SK-N-MC (cell line): ENCODE measurements at regions not wholly inside any gene's neighbourhood (a gene's known extent, or its start where the extent isn't known, plus 50 kb on each side); places are given as distances from the start of the nearest gene placed in this dataset.

ENCODE experiments used
- EZH2 ChIP-seq: fragments of 200-600 bp; sonication (generic); IDR thresholded peaks from one replicate; pipeline ENCODE4 v1.6.1; 2017; ENCODE audit warnings: antibody characterized with exemption
- FOXP2 ChIP-seq: optimal IDR thresholded peaks from 2 replicates; pipeline ENCODE3; 2011; ENCODE audit warnings: mild to moderate bottlenecking, moderate library complexity; ENCODE audit not compliant: insufficient read depth; ENCODE audit errors: extremely low read length, control extremely low read depth
- POLR2AphosphoS5 ChIP-seq: IDR thresholded peaks from 2 replicates; pipeline ENCODE4 v1.6.1; 2012; ENCODE audit warnings: mild to moderate bottlenecking, low read depth, low read length, borderline replicate concordance

DNA sequence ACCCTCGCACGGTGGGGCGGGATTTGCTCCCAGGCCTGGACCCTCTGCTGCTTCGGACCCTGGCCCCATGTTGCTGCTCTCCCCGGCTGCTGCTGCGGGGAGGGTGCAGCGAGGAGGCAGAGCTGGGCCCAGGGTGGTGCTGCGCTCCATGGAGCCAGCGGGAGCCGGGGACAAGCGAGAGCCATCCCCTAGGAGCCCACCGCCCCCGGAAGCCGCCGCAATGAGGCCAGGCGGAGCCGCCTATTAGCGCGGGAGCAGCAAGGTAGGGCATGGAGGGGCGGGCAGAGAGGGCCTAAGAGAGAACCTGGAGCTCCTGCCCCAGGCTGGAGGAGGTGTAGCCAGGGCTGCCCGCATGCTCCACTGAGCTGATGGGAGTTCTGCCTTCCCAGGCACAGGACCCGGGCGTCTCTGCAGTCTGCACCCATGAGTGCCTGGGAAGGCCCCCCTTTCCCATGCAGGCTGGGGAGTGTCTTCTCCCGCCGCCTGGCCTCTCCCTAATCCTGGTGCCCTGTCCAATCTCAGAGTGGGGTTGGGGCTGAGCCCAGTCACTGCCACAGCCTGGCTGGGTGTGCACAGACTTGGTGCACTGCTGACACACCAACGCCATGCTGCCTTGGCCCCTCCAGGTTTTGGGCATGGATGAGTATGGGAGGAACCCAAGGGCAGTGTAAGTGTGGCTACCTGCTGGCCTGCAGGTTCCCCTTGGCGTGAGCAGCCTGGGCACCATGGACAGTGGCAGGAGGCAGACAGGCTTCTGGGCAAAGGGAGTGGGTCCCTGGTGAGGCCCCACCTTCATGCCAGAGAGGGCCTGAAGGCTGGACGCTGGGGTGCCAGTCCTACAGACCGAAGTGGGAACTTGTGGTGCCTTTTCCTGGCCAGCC is 360.6 kb upstream of the MAP3K7 start:
- no peak for TF ChIP-seq POLR2AphosphoS5
- no peak for TF ChIP-seq EZH2
- no peak for TF ChIP-seq FOXP2
